Ascending aorta (tissue), 2 donors: ENCODE measurements at regions not wholly inside any gene's neighbourhood (a gene's known extent, or its start where the extent isn't known, plus 50 kb on each side); places are given as distances from the start of the nearest gene placed in this dataset.

ENCODE experiments used
- DNase-seq, 2 donors: peaks; one replicate each; pipeline ENCODE4 v3.0.0-alpha.2; 2019; ENCODE audit warnings: low spot score in 2 of 2
- H3K27ac ChIP-seq, 2 donors: fragments of 200-600 bp; sonication (generic); one replicate each; pipeline ENCODE4 v1.5.1; 2016 to 2017; ENCODE audit warnings: mild to moderate bottlenecking in 1 of 2
- H3K27me3 ChIP-seq: fragments of 200-600 bp; sonication (generic); one replicate; pipeline ENCODE4 v1.5.1; 2017
- H3K36me3 ChIP-seq, 2 donors: fragments of 200-600 bp; sonication (generic); one replicate each; pipeline ENCODE4 v1.5.1; 2016
- H3K4me1 ChIP-seq, 2 donors: fragments of 200-600 bp; sonication (generic); one replicate each; pipeline ENCODE4 v1.5.1; 2016 to 2017; ENCODE audit warnings: mild to moderate bottlenecking in 1 of 2
- H3K4me3 ChIP-seq, 2 donors: fragments of 200-600 bp; sonication (generic); one replicate each; pipeline ENCODE4 v1.5.1; 2016 to 2017; ENCODE audit warnings: mild to moderate bottlenecking in 1 of 2
- H3K9me3 ChIP-seq, 2 donors: fragments of 200-600 bp; sonication (generic); one replicate each; pipeline ENCODE4 v1.5.1; 2016
- intact Hi-C: fragments of 100-400 bp; cut with DNase I; formaldehyde crosslinking; loops from one replicate; pipeline ENCODE4 v1.15.1; 2023
- TF ChIP-seq, protein P1 (sequence below), 3 experiments: fragments of 200-600 bp in 2 of 3; fragments of 450-650 bp in 1 of 3; sonication (generic) in 2 of 3; IDR thresholded peaks; one replicate each; pipeline ENCODE4 v1.5.1; 2016 to 2019; ENCODE audit warnings: antibody characterized with exemption in 3 of 3, mild to moderate bottlenecking in 1 of 3, moderate library complexity in 1 of 3

DNA sequence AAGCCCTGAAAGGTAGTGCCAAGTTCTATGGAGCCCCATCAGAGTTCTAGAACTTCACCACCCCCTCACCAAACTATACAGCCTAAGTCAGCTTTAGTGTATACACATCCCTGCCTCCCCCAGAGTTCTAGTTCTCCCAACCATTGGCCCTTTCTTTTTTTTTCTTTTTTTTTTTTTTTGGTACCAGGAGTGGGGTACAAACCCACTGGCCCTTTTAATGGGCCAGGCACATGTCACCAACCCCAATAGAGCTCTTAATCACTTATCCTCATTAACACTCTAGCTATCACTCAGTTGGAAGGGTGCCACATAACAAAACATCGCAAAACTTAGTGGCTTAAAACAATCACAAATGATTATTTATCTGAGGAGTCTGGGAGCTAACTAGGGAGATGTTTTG is 588.6 kb downstream of the BCOR start:
- Histone ChIP-seq H3K27me3 (no peaks in the 10 kb centered on the region), H3K36me3 (no peaks in the 10 kb centered on the region), H3K27ac (no peak overlapping the region), H3K4me3 (no peak overlapping the region), H3K9me3 (peaks cover 8 to 9% of the 10 kb centered on the region in 2 donors), H3K4me1 (no peaks in the 10 kb centered on the region)
- intact Hi-C loops = no loop called here
- DNase-seq = no peak
- TF ChIP-seq, protein P1, sequence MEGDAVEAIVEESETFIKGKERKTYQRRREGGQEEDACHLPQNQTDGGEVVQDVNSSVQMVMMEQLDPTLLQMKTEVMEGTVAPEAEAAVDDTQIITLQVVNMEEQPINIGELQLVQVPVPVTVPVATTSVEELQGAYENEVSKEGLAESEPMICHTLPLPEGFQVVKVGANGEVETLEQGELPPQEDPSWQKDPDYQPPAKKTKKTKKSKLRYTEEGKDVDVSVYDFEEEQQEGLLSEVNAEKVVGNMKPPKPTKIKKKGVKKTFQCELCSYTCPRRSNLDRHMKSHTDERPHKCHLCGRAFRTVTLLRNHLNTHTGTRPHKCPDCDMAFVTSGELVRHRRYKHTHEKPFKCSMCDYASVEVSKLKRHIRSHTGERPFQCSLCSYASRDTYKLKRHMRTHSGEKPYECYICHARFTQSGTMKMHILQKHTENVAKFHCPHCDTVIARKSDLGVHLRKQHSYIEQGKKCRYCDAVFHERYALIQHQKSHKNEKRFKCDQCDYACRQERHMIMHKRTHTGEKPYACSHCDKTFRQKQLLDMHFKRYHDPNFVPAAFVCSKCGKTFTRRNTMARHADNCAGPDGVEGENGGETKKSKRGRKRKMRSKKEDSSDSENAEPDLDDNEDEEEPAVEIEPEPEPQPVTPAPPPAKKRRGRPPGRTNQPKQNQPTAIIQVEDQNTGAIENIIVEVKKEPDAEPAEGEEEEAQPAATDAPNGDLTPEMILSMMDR (IDR thresholded peaks at IDR 0.05) = no peak

DNA sequence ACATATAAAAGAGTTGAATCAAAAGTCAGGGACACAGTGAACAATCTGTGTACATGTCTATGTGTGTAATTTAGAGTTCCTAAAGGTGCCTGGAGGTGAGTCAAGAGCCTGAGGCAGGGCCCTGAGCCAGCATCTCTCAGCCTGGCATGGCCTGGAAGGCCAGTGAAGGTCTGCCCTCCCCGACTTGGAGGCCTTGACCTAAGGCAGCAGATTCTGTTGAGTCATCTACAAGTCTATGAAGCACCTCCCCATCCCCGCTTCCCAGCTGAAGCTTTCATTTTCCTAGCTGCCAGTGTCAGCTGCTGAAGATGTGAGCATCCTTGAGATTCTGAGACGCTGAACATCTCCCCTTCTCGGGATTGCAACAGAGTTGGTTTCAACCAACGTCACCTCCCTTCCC is 583.9 kb downstream of the BCOR start:
- no peak overlapping the region for H3K27ac ChIP-seq
- H3K4me1 ChIP-seq = no peaks in the 10 kb centered on the region
- peaks cover 8 to 9% of the 10 kb centered on the region in 2 donors for H3K9me3 ChIP-seq
- H3K4me3 ChIP-seq = no peak overlapping the region
- DNase-seq = no peak
- no peaks in the 10 kb centered on the region for H3K27me3 ChIP-seq
- intact Hi-C loops = no loop called here
- no peaks in the 10 kb centered on the region for H3K36me3 ChIP-seq
- TF ChIP-seq, protein P1 (IDR thresholded peaks at IDR 0.05) = no peak

DNA sequence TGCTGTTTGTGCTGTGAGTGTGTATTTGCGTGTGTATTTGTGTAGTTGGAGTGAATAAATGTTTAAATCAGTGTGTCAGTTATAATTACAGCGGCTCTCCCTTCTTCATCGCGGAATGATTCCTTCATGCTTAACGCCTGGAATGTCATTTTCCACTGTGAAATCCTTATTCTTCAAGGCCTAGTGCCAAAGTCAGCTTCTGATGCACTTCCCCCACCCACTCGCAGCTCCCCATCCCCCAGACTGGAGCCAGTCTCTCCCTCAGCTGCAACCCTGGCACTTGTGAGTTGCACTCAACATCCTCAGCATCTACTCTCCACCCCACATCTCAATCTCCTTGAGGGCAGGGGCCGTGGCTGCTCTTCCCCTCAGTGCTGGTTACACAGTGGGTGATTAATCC is 583.0 kb downstream of the BCOR start:
- intact Hi-C loops = loop anchor here (5.0 kb wide), 1 partner anchor 208 kb away; no protein-coding TSS in a partner anchor
- H3K4me3 ChIP-seq = no peak overlapping the region
- no peak for DNase-seq
- no peaks in the 10 kb centered on the region for H3K27me3 ChIP-seq
- no peaks in the 10 kb centered on the region for H3K4me1 ChIP-seq
- no peaks in the 10 kb centered on the region for H3K36me3 ChIP-seq
- peaks cover 2 to 5% of the 10 kb centered on the region in 2 donors for H3K9me3 ChIP-seq
- H3K27ac ChIP-seq = peak overlapping the region in 1 of 2 donors; percentile 32
- TF ChIP-seq, protein P1 (IDR thresholded peaks at IDR 0.05) = no peak

DNA sequence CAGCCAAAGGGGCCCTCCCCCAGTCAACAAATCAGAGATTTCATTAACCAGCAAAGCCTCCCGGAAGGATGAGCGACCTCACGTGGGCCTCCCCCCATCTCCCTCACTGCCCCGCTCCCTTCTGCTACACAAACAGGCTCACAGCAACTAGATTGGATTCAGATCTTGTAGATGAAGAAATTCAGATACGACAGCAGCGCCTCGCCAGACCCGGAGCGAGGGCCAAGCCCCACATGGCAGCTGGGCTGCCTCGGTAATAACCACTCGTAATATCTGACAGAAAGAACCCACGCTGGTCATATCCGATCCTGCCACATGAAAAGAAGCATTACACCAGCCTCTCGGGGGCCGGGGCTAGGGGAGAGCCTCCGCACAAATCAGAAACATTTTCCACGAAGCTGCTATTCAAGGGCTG is 581.3 kb downstream of the BCOR start:
- H3K4me3 ChIP-seq = no peak overlapping the region
- H3K27ac ChIP-seq = no peak overlapping the region
- no peaks in the 10 kb centered on the region for H3K9me3 ChIP-seq
- intact Hi-C loops = loop anchor here (5.0 kb wide), 1 partner anchor 206 kb away; no protein-coding TSS in a partner anchor
- H3K4me1 ChIP-seq = no peaks in the 10 kb centered on the region
- no peak for DNase-seq
- H3K36me3 ChIP-seq = no peaks in the 10 kb centered on the region
- no peaks in the 10 kb centered on the region for H3K27me3 ChIP-seq
- TF ChIP-seq, protein P1 (IDR thresholded peaks at IDR 0.05) = no peak

DNA sequence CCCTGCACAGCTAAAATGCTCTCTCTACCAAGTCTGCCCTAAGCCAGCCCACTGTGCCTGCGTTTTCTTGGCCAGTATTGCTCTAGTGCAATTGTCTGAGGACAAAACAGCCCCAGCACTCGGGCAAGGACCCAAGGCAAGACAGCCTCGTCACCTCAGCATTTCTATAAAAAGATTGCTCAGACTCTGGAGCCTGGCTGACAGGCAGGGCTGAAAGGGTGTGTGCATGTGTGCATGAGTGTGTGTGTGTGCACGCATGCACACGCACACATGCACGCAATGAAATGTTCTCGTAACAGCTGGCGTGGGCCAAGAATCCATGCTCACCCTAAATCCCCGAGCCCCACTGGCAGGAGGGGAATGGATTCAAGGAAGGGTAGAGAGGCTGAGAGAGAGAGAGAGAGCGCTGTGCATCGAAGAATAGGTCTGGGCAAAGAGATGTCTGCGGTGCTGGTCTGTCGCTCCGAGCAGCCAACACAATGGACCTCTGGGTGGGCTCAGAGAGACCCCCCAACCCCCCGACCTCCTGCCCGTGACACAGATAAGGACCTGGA is 579.2 kb downstream of the BCOR start:
- TF ChIP-seq, protein P1 (IDR thresholded peaks at IDR 0.05) = no peak
- DNase-seq = peak in 1 of 2 donors; percentile 67
- peak overlapping the region; percentile 2 to 54 for H3K4me3 ChIP-seq

More for the DNA sequence above, 579.2 kb downstream of the BCOR start:
- no peaks in the 10 kb centered on the region for H3K36me3 ChIP-seq
- intact Hi-C loops = loop anchor here (5.0 kb wide), 1 partner anchor 204 kb away; no protein-coding TSS in a partner anchor
- H3K9me3 ChIP-seq = no peaks in the 10 kb centered on the region
- H3K4me1 ChIP-seq = no peaks in the 10 kb centered on the region
- H3K27me3 ChIP-seq = no peaks in the 10 kb centered on the region
- peak overlapping the region in 1 of 2 donors; percentile 60 for H3K27ac ChIP-seq
